ENCODE measurements at regions not wholly inside any gene's neighbourhood (a gene's known extent, or its start where the extent isn't known, plus 50 kb on each side); places are given as distances from the start of the nearest gene placed in this dataset.

- TF ChIP-seq CTCF (IDR thresholded peaks at IDR 0.05) = no peak
- TF ChIP-seq EZH2 (IDR thresholded peaks at IDR 0.05; ENCODE audit: borderline replicate concordance, insufficient read depth, low read depth, low read length, poor library complexity, severe bottlenecking) = no peak
Observed at GRCh38 chr5:91776249-91776648, 393.1 kb upstream of the ARRDC3 start.

Measured in B cell (primary cell).